ENCODE measurements at regions not wholly inside any gene's neighbourhood (a gene's known extent, or its start where the extent isn't known, plus 50 kb on each side); places are given as distances from the start of the nearest gene placed in this dataset.

GRCh38 chr13:44744880-44745633 lies 168.9 kb upstream of the TSC22D1 start:
- TF ChIP-seq EZH2 (IDR thresholded peaks at IDR 0.05; ENCODE audit: borderline replicate concordance, low read depth, low read length, severe bottlenecking) (no peak), CTCF (IDR thresholded peaks at IDR 0.05; ENCODE audit: borderline replicate concordance, extremely low read depth, low read length, poor library complexity, severe bottlenecking) (no peak)
- H3K36me3 ChIP-seq (ENCODE audit: insufficient read depth, low read length) = no peaks in the 10 kb centered on the region
- H3K9me3 ChIP-seq (ENCODE audit: insufficient read depth, low read length, severe bottlenecking) = no peaks in the 10 kb centered on the region
- H3K79me2 ChIP-seq (ENCODE audit: insufficient read depth, low read length) = no peaks in the 10 kb centered on the region
- no peak for DNase-seq
- no peak for ATAC-seq (ENCODE audit: insufficient read depth, low read depth)
- H2AFZ ChIP-seq (ENCODE audit: low read depth, low read length) = no peak overlapping the region
- H3K4me2 ChIP-seq (ENCODE audit: insufficient read depth, low read length) = no peak overlapping the region
- H3K9ac ChIP-seq (ENCODE audit: low read depth, low read length) = no peak overlapping the region
- H3K27ac ChIP-seq (ENCODE audit: low read length) = no peak overlapping the region
- H3K4me3 ChIP-seq (ENCODE audit: low read depth in 1 of 2, low read length in 2 of 2) = no peak overlapping the region
- no peaks in the 10 kb centered on the region for H3K27me3 ChIP-seq (ENCODE audit: insufficient read depth, low read length, poor library complexity)
- H3K4me1 ChIP-seq (ENCODE audit: insufficient read depth, low read length) = no peaks in the 10 kb centered on the region
- no peaks in the 10 kb centered on the region for H4K20me1 ChIP-seq (ENCODE audit: insufficient read depth, low read length)

DNA sequence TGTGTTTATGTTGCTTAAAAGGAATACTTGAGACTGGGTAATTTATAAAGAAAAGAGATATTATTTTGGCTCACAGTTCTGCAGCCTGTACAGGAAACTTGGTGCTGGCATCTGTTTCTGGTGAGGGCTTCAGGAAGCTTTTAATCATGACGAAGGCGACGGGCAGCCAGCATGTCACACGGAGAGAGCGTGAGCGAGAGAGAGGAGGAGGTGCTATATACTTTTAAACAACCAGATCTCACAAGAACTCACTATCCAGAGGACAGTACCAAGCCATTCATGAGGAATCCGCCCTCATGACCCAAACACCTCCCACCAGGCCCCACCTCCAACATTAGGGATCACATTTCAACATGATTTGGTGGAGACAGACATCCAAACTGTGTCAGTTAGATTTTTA lies 163.4 kb upstream of the TSC22D1 start:
- no peak overlapping the region for H3K27ac ChIP-seq (ENCODE audit: low read length)
- H3K36me3 ChIP-seq (ENCODE audit: insufficient read depth, low read length) = no peaks in the 10 kb centered on the region
- H3K9ac ChIP-seq (ENCODE audit: low read depth, low read length) = no peak overlapping the region
- DNase-seq (no peak), ATAC-seq (ENCODE audit: insufficient read depth, low read depth) (no peak)
- H3K4me1 ChIP-seq (ENCODE audit: insufficient read depth, low read length) = no peaks in the 10 kb centered on the region
- H3K27me3 ChIP-seq (ENCODE audit: insufficient read depth, low read length, poor library complexity) = no peaks in the 10 kb centered on the region
- H4K20me1 ChIP-seq (ENCODE audit: insufficient read depth, low read length) = no peaks in the 10 kb centered on the region
- H3K79me2 ChIP-seq (ENCODE audit: insufficient read depth, low read length) = no peaks in the 10 kb centered on the region
- no peak overlapping the region for H3K4me3 ChIP-seq (ENCODE audit: low read depth in 1 of 2, low read length in 2 of 2)
- H3K9me3 ChIP-seq (ENCODE audit: insufficient read depth, low read length, severe bottlenecking) = no peaks in the 10 kb centered on the region
- H3K4me2 ChIP-seq (ENCODE audit: insufficient read depth, low read length) = no peak overlapping the region
- no peak overlapping the region for H2AFZ ChIP-seq (ENCODE audit: low read depth, low read length)
- TF ChIP-seq EZH2 (IDR thresholded peaks at IDR 0.05; ENCODE audit: borderline replicate concordance, low read depth, low read length, severe bottlenecking) (no peak), CTCF (IDR thresholded peaks at IDR 0.05; ENCODE audit: borderline replicate concordance, extremely low read depth, low read length, poor library complexity, severe bottlenecking) (no peak)

GRCh38 chr13:44739120-44739519 lies 163.0 kb upstream of the TSC22D1 start:
- no peak overlapping the region for H3K27ac ChIP-seq (ENCODE audit: low read length)
- no peaks in the 10 kb centered on the region for H3K79me2 ChIP-seq (ENCODE audit: insufficient read depth, low read length)
- ATAC-seq (ENCODE audit: insufficient read depth, low read depth) (no peak), DNase-seq (no peak)
- H2AFZ ChIP-seq (ENCODE audit: low read depth, low read length) = no peak overlapping the region
- no peaks in the 10 kb centered on the region for H3K4me1 ChIP-seq (ENCODE audit: insufficient read depth, low read length)
- no peaks in the 10 kb centered on the region for H3K36me3 ChIP-seq (ENCODE audit: insufficient read depth, low read length)
- no peaks in the 10 kb centered on the region for H3K9me3 ChIP-seq (ENCODE audit: insufficient read depth, low read length, severe bottlenecking)
- no peaks in the 10 kb centered on the region for H3K27me3 ChIP-seq (ENCODE audit: insufficient read depth, low read length, poor library complexity)
- H3K4me2 ChIP-seq (ENCODE audit: insufficient read depth, low read length) = no peak overlapping the region
- H3K9ac ChIP-seq (ENCODE audit: low read depth, low read length) = no peak overlapping the region
- no peak overlapping the region for H3K4me3 ChIP-seq (ENCODE audit: low read depth in 1 of 2, low read length in 2 of 2)
- H4K20me1 ChIP-seq (ENCODE audit: insufficient read depth, low read length) = no peaks in the 10 kb centered on the region
- TF ChIP-seq CTCF (IDR thresholded peaks at IDR 0.05; ENCODE audit: borderline replicate concordance, extremely low read depth, low read length, poor library complexity, severe bottlenecking) (no peak), EZH2 (IDR thresholded peaks at IDR 0.05; ENCODE audit: borderline replicate concordance, low read depth, low read length, severe bottlenecking) (no peak)
